ENCODE measurements at regions not wholly inside any gene's neighbourhood (a gene's known extent, or its start where the extent isn't known, plus 50 kb on each side); places are given as distances from the start of the nearest gene placed in this dataset.

- DNase-seq (ENCODE audit: low read depth): no peak
These were observed 1026.3 kb upstream of the PABPC4L start for GRCh38 chr4:135227842-135228241.

- DNase-seq (ENCODE audit: low read depth): no peak
These were observed 1024.0 kb upstream of the PABPC4L start for GRCh38 chr4:135225551-135225950.

GRCh38 chr4:135210341-135210740 lies 1008.8 kb upstream of the PABPC4L start:
- DNase-seq (ENCODE audit: low read depth): no peak

- no peak for DNase-seq (ENCODE audit: low read depth)
These were observed 1005.9 kb upstream of the PABPC4L start for GRCh38 chr4:135207531-135207930.

- DNase-seq (ENCODE audit: low read depth): no peak
These were observed 1002.7 kb upstream of the PABPC4L start for GRCh38 chr4:135204311-135204710.

GRCh38 chr4:135201081-135201480 lies 999.5 kb upstream of the PABPC4L start:
- no peak for DNase-seq (ENCODE audit: low read depth)

GRCh38 chr4:135197641-135198040 lies 996.1 kb upstream of the PABPC4L start:
- no peak for DNase-seq (ENCODE audit: low read depth)

- no peak for DNase-seq (ENCODE audit: low read depth)
These were observed 992.9 kb upstream of the PABPC4L start for GRCh38 chr4:135194477-135194876.

- no peak for DNase-seq (ENCODE audit: low read depth)
These were observed 991.4 kb upstream of the PABPC4L start for GRCh38 chr4:135192751-135193535.

GRCh38 chr4:135191596-135191995 lies 990.0 kb upstream of the PABPC4L start:
- no peak for DNase-seq (ENCODE audit: low read depth)

- DNase-seq (ENCODE audit: low read depth): no peak
These were observed 984.4 kb upstream of the PABPC4L start for GRCh38 chr4:135186002-135186401.

- no peak for DNase-seq (ENCODE audit: low read depth)
These were observed 983.7 kb upstream of the PABPC4L start for GRCh38 chr4:135185256-135185655.

- DNase-seq (ENCODE audit: low read depth): no peak
These were observed 983.1 kb upstream of the PABPC4L start for GRCh38 chr4:135184715-135185114.

GRCh38 chr4:135177321-135177720 lies 975.7 kb upstream of the PABPC4L start:
- DNase-seq (ENCODE audit: low read depth): no peak

- no peak for DNase-seq (ENCODE audit: low read depth)
These were observed 965.1 kb upstream of the PABPC4L start for GRCh38 chr4:135166661-135167060.

- DNase-seq (ENCODE audit: low read depth): no peak
These were observed 963.0 kb upstream of the PABPC4L start for GRCh38 chr4:135164601-135165000.

GRCh38 chr4:135144498-135144897 lies 942.9 kb upstream of the PABPC4L start:
- DNase-seq (ENCODE audit: low read depth): no peak

GRCh38 chr4:135124196-135124595 lies 922.6 kb upstream of the PABPC4L start:
- DNase-seq (ENCODE audit: low read depth): no peak

- no peak for DNase-seq (ENCODE audit: low read depth)
These were observed 922.0 kb upstream of the PABPC4L start for GRCh38 chr4:135123632-135124031.

GRCh38 chr4:135122457-135122856 lies 920.9 kb upstream of the PABPC4L start:
- DNase-seq (ENCODE audit: low read depth): no peak

- no peak for DNase-seq (ENCODE audit: low read depth)
These were observed 918.6 kb upstream of the PABPC4L start for GRCh38 chr4:135120195-135120594.

- DNase-seq (ENCODE audit: low read depth): no peak
These were observed 912.5 kb upstream of the PABPC4L start for GRCh38 chr4:135114079-135114478.

- no peak for DNase-seq (ENCODE audit: low read depth)
These were observed 896.5 kb upstream of the PABPC4L start for GRCh38 chr4:135098061-135098460.

- DNase-seq (ENCODE audit: low read depth): no peak
These were observed 871.8 kb upstream of the PABPC4L start for GRCh38 chr4:135073389-135073788.
